Myocyte (in vitro differentiated cells): ENCODE measurements at regions not wholly inside any gene's neighbourhood (a gene's known extent, or its start where the extent isn't known, plus 50 kb on each side); places are given as distances from the start of the nearest gene placed in this dataset.
"Not testable (repeated sequence)": the region's sequence is repeated elsewhere in the genome, so short reads cannot be mapped to it uniquely, and the experiment has no call there.

Experiments used
- DNase-seq: peaks from one replicate; pipeline ENCODE4 v3.0.0-alpha.2; 2012; ENCODE audit warnings: low read depth

GRCh38 chrY:8151561-8151960 is 1185.7 kb upstream of the TSPY4 start:
- DNase-seq, result no peak

GRCh38 chrY:8128578-8128977 is 1208.7 kb upstream of the TSPY4 start:
- DNase-seq, result no peak

- no peak for DNase-seq
Measured at GRCh38 chrY:8125907-8126571, 1211.2 kb upstream of the TSPY4 start.

- no peak for DNase-seq
Measured at GRCh38 chrY:8121825-8122224, 1210.3 kb upstream of the AMELY start.

GRCh38 chrY:8094429-8094828 is 1182.9 kb upstream of the AMELY start:
- no peak for DNase-seq

- no peak for DNase-seq
Measured at GRCh38 chrY:8092926-8093325, 1181.4 kb upstream of the AMELY start.

- no peak for DNase-seq
Measured at GRCh38 chrY:8085925-8086324, 1174.4 kb upstream of the AMELY start.

- no peak for DNase-seq
Measured at GRCh38 chrY:8084192-8084591, 1172.6 kb upstream of the AMELY start.

GRCh38 chrY:8081151-8081550 is 1169.6 kb upstream of the AMELY start:
- no peak for DNase-seq

GRCh38 chrY:8065220-8065619 is 1153.7 kb upstream of the AMELY start:
- no peak for DNase-seq

- no peak for DNase-seq
Measured at GRCh38 chrY:8064500-8064899, 1152.9 kb upstream of the AMELY start.

GRCh38 chrY:8063973-8064372 is 1152.4 kb upstream of the AMELY start:
- no peak for DNase-seq

- DNase-seq, result no peak
Measured at GRCh38 chrY:8058613-8059012, 1147.1 kb upstream of the AMELY start.

- no peak for DNase-seq
Measured at GRCh38 chrY:8051340-8051739, 1139.8 kb upstream of the AMELY start.

- DNase-seq, result no peak
Measured at GRCh38 chrY:8041238-8041637, 1129.7 kb upstream of the AMELY start.

GRCh38 chrY:8036563-8036962 is 1125.0 kb upstream of the AMELY start:
- DNase-seq, result no peak

- DNase-seq, result no peak
Measured at GRCh38 chrY:8035653-8036052, 1124.1 kb upstream of the AMELY start.

- DNase-seq, result no peak
Measured at GRCh38 chrY:8034673-8035072, 1123.1 kb upstream of the AMELY start.

GRCh38 chrY:8033200-8033599 is 1121.6 kb upstream of the AMELY start:
- DNase-seq, result no peak

- no peak for DNase-seq
Measured at GRCh38 chrY:8020540-8020939, 1109.0 kb upstream of the AMELY start.

GRCh38 chrY:8011515-8011914 is 1100.0 kb upstream of the AMELY start:
- DNase-seq, result no peak

- no peak for DNase-seq
Measured at GRCh38 chrY:8004196-8004595, 1092.6 kb upstream of the AMELY start.

- DNase-seq, result no peak
Measured at GRCh38 chrY:7996726-7997125, 1085.2 kb upstream of the AMELY start.

- not testable (repeated sequence) for DNase-seq
Measured at GRCh38 chrY:7994781-7995180, 1083.2 kb upstream of the AMELY start.
